ENCODE measurements at regions not wholly inside any gene's neighbourhood (a gene's known extent, or its start where the extent isn't known, plus 50 kb on each side); places are given as distances from the start of the nearest gene placed in this dataset.
A peak's percentile ranks its signal among the peaks of the same experiment; 100 is the strongest.
"Not testable (repeated sequence)": the region's sequence is repeated elsewhere in the genome, so short reads cannot be mapped to it uniquely, and the experiment has no call there.

DNA sequence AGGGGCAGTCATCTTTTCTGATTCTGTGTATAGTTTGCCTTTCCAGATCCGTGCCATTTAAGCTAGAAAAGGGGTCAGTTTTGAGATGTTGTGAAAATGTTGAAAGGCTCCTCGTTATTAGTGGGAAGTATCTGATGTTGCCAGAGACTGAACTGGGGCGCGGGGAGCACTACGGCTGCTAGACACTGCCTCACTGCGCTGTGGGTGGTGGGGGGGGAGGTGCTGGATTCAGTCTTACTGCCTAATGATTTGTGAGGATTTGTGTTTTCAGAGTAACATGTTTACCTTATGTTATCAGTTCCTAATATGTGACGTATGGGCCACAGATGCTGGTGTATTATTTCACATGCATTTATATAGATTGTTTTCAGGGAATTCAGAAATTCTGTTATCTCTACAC, 53.3 kb upstream of the APOD start:
- DNase-seq (ENCODE audit: missing footprints), result peak; percentile 35
- ATAC-seq; intact Hi-C loops (cut with DNase I): not testable (repeated sequence)

GRCh38 chr3:195635898-195636685, 52.4 kb upstream of the APOD start:
- DNase-seq (ENCODE audit: missing footprints), result peak; percentile 23
- intact Hi-C loops (cut with DNase I); ATAC-seq: not testable (repeated sequence)

GRCh38 chr3:195635262-195635873, 51.6 kb upstream of the APOD start:
- ATAC-seq; DNase-seq (ENCODE audit: missing footprints): not testable (repeated sequence)

DNA sequence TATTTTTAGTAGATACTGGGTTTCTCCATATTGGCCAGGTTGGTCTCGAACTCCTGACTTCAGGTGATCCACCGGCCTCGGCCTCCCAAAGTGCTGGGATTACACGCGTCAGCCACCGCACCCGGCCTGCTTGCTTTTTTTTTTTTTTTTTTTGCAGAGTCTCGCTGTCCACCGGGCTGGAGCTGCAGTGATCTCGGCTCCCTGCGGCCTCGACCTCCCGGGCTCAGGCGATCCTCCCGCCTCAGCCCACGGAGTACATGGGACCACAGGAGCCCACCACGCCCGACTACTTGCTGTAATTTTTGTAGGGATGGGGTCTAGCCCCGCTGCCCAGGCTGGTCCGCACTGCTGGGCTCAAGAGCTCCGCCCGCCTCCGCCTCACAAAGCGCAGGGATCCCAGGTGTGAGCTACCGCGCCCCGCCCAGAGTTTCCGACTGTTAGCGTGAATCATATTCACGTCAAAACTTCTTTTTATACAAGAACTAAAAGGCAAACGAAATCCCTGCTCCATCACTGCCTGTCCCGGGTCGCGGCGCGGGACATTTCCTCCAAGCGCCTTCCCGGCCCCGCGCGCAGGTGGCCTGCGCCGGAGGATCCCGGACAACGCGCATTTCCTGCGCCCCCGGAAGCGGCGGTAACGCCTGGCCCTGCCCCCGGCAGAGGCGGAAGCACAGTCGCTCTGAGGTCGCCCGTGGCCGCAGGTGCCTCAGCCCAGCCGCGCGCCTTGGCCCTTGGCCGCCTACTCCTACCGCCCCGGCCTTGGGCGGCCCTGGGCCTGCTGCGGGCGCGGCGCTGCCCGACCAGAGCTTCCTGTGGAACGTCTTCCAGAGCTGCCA, 50.9 kb upstream of the APOD start:
- ATAC-seq (peak; percentile 99), DNase-seq (ENCODE audit: missing footprints) (peak; percentile 43)
- intact Hi-C loops (cut with DNase I), result not testable (repeated sequence)

More at GRCh38 chr3:195635262-195635873, 51.6 kb upstream of the APOD start:
- intact Hi-C loops (cut with DNase I), result not testable (repeated sequence)

Data from Right ventricle myocardium inferior (tissue), 1 donor.